ACHN (cell line): ENCODE measurements at regions not wholly inside any gene's neighbourhood (a gene's known extent, or its start where the extent isn't known, plus 50 kb on each side); places are given as distances from the start of the nearest gene placed in this dataset.

ENCODE experiments used
- DNase-seq: peaks from one replicate; pipeline ENCODE4 v3.0.0-alpha.2; 2015
- in situ Hi-C: cut with HindIII; loops from 2 replicates; pipeline ENCODE4 v1.10.0; 2017; ENCODE audit warnings: low sequenced_read_pairs, low pct_ligation_motif_present, low pct_unique_long_range_greater_than_20kb

GRCh38 chr3:144516589-144516988 is 545.0 kb downstream of the DIPK2A start:
- in situ Hi-C loops = no loop called here
- DNase-seq = no peak

- in situ Hi-C loops = no loop called here
- no peak for DNase-seq
Measured at GRCh38 chr3:144521131-144521530, 549.5 kb downstream of the DIPK2A start.

- DNase-seq = no peak
- in situ Hi-C loops = no loop called here
Measured at GRCh38 chr3:144522456-144522855, 550.8 kb downstream of the DIPK2A start.

GRCh38 chr3:144523396-144523795 is 551.8 kb downstream of the DIPK2A start:
- in situ Hi-C loops = no loop called here
- no peak for DNase-seq

GRCh38 chr3:144524531-144524930 is 552.9 kb downstream of the DIPK2A start:
- in situ Hi-C loops = no loop called here

GRCh38 chr3:144529566-144529965 is 557.9 kb downstream of the DIPK2A start:
- DNase-seq = no peak
- in situ Hi-C loops = no loop called here

More at GRCh38 chr3:144524531-144524930, 552.9 kb downstream of the DIPK2A start:
- no peak for DNase-seq

- in situ Hi-C loops = no loop called here
- no peak for DNase-seq
Measured at GRCh38 chr3:144544871-144545270, 573.2 kb downstream of the DIPK2A start.

GRCh38 chr3:144546539-144546938 is 574.9 kb downstream of the DIPK2A start:
- DNase-seq = no peak
- in situ Hi-C loops = no loop called here

GRCh38 chr3:144548346-144548745 is 576.7 kb downstream of the DIPK2A start:
- DNase-seq = no peak
- in situ Hi-C loops = no loop called here

GRCh38 chr3:144549166-144549565 is 577.5 kb downstream of the DIPK2A start:
- DNase-seq = no peak

GRCh38 chr3:144552346-144553057 is 580.9 kb downstream of the DIPK2A start:
- DNase-seq = no peak
- in situ Hi-C loops = no loop called here

More at GRCh38 chr3:144549166-144549565, 577.5 kb downstream of the DIPK2A start:
- in situ Hi-C loops = no loop called here

- DNase-seq = no peak
- in situ Hi-C loops = no loop called here
Measured at GRCh38 chr3:144553301-144553700, 581.7 kb downstream of the DIPK2A start.

GRCh38 chr3:144554889-144555288 is 583.3 kb downstream of the DIPK2A start:
- DNase-seq = no peak
- in situ Hi-C loops = no loop called here

GRCh38 chr3:144556392-144556791 is 584.8 kb downstream of the DIPK2A start:
- DNase-seq = no peak

GRCh38 chr3:144557515-144557914 is 585.9 kb downstream of the DIPK2A start:
- no peak for DNase-seq
- in situ Hi-C loops = no loop called here

More at GRCh38 chr3:144556392-144556791, 584.8 kb downstream of the DIPK2A start:
- in situ Hi-C loops = no loop called here

GRCh38 chr3:144564011-144564410 is 592.4 kb downstream of the DIPK2A start:
- in situ Hi-C loops = no loop called here
- DNase-seq = no peak

GRCh38 chr3:144566320-144566719 is 594.7 kb downstream of the DIPK2A start:
- no peak for DNase-seq
- in situ Hi-C loops = no loop called here

- DNase-seq = no peak
- in situ Hi-C loops = no loop called here
Measured at GRCh38 chr3:144569651-144570050, 598.0 kb downstream of the DIPK2A start.

GRCh38 chr3:144583871-144584270 is 612.2 kb downstream of the DIPK2A start:
- in situ Hi-C loops = no loop called here
- no peak for DNase-seq

GRCh38 chr3:144585408-144585807 is 613.8 kb downstream of the DIPK2A start:
- DNase-seq = no peak
- in situ Hi-C loops = no loop called here
